ENCODE measurements at regions not wholly inside any gene's neighbourhood (a gene's known extent, or its start where the extent isn't known, plus 50 kb on each side); places are given as distances from the start of the nearest gene placed in this dataset.

DNA sequence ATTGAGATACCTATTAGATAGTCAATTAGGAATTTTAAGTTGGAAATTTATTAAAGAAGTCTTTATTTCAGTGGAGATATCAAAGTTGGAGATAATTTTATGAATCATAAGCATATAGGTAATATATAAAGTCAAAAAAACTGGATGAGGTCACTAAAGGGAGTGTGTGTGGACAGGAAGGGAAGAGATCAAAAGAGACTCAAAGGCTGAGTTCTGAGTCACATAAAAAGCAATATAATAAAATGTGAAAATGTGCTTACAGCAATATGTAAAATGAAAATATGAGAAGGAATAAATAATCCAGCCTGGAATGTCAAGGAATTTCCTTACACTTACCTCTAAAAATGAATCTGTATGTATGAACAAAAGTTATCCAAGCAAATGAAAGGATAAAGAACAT lies 583.3 kb upstream of the SORCS1 start:
- no peak for DNase-seq
- Histone ChIP-seq H3K4me1 (no peaks in the 10 kb centered on the region), H3K27ac (no peak overlapping the region), H3K27me3 (replicated peaks in 1 of 7) (no peaks in the 10 kb centered on the region), H3K36me3 (no peaks in the 10 kb centered on the region), H3K9me3 (peaks cover 0 to 22% (median 3%) of the 10 kb centered on the region in 8 donors), H3K4me3 (no peak overlapping the region)
- intact Hi-C loops (cut with DNase I; ENCODE audit: low total_unique reads), result no loop called here
- TF ChIP-seq POLR2A (IDR thresholded peaks at IDR 0.05), result no peak
- TF ChIP-seq, protein P1, sequence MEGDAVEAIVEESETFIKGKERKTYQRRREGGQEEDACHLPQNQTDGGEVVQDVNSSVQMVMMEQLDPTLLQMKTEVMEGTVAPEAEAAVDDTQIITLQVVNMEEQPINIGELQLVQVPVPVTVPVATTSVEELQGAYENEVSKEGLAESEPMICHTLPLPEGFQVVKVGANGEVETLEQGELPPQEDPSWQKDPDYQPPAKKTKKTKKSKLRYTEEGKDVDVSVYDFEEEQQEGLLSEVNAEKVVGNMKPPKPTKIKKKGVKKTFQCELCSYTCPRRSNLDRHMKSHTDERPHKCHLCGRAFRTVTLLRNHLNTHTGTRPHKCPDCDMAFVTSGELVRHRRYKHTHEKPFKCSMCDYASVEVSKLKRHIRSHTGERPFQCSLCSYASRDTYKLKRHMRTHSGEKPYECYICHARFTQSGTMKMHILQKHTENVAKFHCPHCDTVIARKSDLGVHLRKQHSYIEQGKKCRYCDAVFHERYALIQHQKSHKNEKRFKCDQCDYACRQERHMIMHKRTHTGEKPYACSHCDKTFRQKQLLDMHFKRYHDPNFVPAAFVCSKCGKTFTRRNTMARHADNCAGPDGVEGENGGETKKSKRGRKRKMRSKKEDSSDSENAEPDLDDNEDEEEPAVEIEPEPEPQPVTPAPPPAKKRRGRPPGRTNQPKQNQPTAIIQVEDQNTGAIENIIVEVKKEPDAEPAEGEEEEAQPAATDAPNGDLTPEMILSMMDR (IDR thresholded peaks at IDR 0.05 in 8 of 11, conservative IDR thresholded peaks at IDR 0.05 in 3 of 11), result no peak
- TF ChIP-seq POLR2AphosphoS5 (IDR thresholded peaks at IDR 0.05), result no peak

DNA sequence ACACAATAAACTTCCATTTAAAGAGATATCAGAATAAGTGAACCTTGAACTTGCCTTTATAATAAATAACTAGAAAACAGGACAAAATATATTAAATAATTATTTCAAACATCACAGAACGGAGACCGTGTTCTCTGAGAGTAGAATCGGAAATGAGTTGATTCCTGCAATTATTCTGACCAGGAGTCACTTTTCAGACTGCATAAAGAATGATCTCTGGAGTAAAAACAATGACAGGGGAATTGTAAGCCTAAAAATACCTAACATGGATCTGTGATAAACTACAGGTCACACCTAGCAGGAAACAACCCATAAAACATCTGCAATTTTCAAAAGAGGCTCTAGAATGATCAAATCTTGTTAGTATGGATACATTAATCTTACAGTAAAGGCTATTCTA lies 577.5 kb upstream of the SORCS1 start:
- TF ChIP-seq POLR2A (IDR thresholded peaks at IDR 0.05), result no peak
- no peak for TF ChIP-seq POLR2AphosphoS5 (IDR thresholded peaks at IDR 0.05)
- TF ChIP-seq, protein P1 (IDR thresholded peaks at IDR 0.05 in 8 of 11, conservative IDR thresholded peaks at IDR 0.05 in 3 of 11), result no peak
- intact Hi-C loops (cut with DNase I; ENCODE audit: low total_unique reads), result no loop called here
- Histone ChIP-seq H3K9me3 (peaks cover 0 to 23% (median 6%) of the 10 kb centered on the region in 8 donors), H3K4me3 (no peak overlapping the region), H3K36me3 (no peaks in the 10 kb centered on the region), H3K27ac (no peak overlapping the region), H3K4me1 (peaks cover 0 to 16% (median 0%) of the 10 kb centered on the region in 6 donors), H3K27me3 (replicated peaks in 1 of 7) (no peaks in the 10 kb centered on the region)
- 62 to 81% (median 67%) methylated on average over 3 of the region's 3 CpGs for WGBS, 5 donors
- DNase-seq, result no peak

DNA sequence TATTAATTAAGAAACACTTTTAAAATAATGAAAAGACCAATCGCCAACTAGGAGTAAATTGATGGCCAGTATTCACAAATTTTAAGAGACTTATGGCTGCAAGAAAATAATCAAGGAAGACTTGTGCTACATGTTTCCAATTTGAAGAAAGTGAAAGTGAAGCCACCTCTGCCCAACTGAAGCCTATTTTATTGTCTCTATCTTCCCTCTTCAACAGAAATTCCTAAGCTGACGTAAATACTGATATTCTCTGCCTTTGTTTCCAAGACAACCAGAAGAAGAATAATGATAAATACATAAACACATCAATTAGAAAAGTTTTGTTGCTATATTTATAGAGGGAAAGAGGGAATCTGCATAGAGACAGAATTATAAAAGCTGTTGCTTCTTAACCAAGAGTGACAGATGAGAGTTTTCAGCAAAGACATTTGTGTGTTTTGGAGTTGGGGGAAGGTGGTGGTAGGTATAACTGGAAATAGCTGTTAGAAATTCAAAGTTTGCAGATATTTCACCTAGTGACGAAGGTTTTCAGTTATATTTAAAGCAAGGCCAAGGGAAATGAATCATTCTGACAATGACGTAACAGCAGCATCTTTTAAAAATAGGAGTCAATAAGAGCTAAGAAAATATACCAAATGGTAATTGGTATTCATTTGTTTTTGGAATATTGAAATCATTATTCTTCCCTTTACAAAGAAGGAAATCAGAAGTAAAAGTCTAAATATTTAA lies 576.6 kb upstream of the SORCS1 start:
- Histone ChIP-seq H3K4me1 (peaks cover 0 to 16% (median 0%) of the 10 kb centered on the region in 6 donors), H3K4me3 (no peak overlapping the region), H3K36me3 (no peaks in the 10 kb centered on the region), H3K9me3 (peaks cover 0 to 21% (median 6%) of the 10 kb centered on the region in 8 donors), H3K27ac (peak overlapping the region in 1 of 8 donors; percentile 7), H3K27me3 (replicated peaks in 1 of 7) (no peaks in the 10 kb centered on the region)
- DNase-seq, result no peak
- TF ChIP-seq POLR2AphosphoS5 (IDR thresholded peaks at IDR 0.05), result no peak
- TF ChIP-seq POLR2A (IDR thresholded peaks at IDR 0.05), result no peak
- 46 to 60% (median 58%) methylated on average over 4 of the region's 4 CpGs for WGBS, 5 donors
- intact Hi-C loops (cut with DNase I; ENCODE audit: low total_unique reads), result no loop called here

DNA sequence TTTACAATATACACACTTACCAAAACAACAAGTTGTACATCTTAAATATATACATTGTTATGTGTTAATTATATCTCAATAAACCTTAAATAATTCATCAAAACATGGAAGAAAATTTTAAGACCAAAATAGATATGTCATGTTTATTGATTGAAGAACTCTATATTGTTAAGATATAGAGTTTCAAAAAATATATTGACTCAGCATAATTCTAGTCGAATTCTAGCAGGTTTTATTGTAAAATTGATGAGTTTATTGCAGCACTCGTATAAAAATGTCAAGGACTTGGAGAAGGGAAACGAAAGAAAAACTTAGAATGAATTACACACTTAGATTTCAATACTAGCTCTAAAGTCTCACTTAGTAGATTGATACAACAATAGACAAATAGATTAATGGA lies 575.4 kb upstream of the SORCS1 start:
- Histone ChIP-seq H3K4me1 (peaks cover 0 to 16% (median 0%) of the 10 kb centered on the region in 6 donors), H3K27ac (no peak overlapping the region), H3K27me3 (replicated peaks in 1 of 7) (no peaks in the 10 kb centered on the region), H3K36me3 (no peaks in the 10 kb centered on the region), H3K4me3 (no peak overlapping the region), H3K9me3 (peaks cover 0 to 23% (median 9%) of the 10 kb centered on the region in 8 donors)
- WGBS, 5 donors, result 72 to 85% (median 84%) methylated on average over 3 of the region's 3 CpGs
- DNase-seq, result no peak
- TF ChIP-seq, protein P1 (IDR thresholded peaks at IDR 0.05 in 8 of 11, conservative IDR thresholded peaks at IDR 0.05 in 3 of 11), result no peak
- TF ChIP-seq POLR2AphosphoS5 (IDR thresholded peaks at IDR 0.05) (no peak), POLR2A (IDR thresholded peaks at IDR 0.05) (no peak)
- intact Hi-C loops (cut with DNase I; ENCODE audit: low total_unique reads), result no loop called here

Data from spleen (tissue), 11 donors.